ENCODE measurements at regions not wholly inside any gene's neighbourhood (a gene's known extent, or its start where the extent isn't known, plus 50 kb on each side); places are given as distances from the start of the nearest gene placed in this dataset.
"Not testable (repeated sequence)": the region's sequence is repeated elsewhere in the genome, so short reads cannot be mapped to it uniquely, and the experiment has no call there.

DNA sequence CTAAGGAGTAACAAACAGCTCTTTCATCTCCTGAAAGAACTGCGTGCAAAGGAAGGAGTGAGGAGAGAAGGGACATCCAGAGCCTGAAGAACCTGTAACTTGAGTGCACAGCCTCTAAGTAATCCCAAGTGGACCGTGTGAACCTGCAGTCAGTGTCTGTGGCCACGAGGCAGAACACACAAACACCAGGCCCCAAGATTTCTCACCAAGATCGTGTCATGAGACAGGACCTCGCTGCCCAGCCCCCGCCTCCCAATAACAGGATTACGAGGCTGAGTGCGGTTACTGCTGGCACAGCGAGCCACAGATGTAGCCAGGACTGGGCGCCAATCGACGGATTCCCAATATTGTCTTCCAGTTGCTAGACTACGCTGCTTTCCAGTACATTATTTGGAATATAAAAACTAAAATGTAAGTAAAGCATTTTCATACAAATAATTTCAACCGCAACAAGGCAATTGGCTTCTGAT, 101.3 kb upstream of the SLC25A33 start:
- H3K4me1 Mint-ChIP-seq, result no peaks in the 10 kb centered on the region
- H3K9me3 Mint-ChIP-seq, result no peaks in the 10 kb centered on the region
- H3K27me3 Mint-ChIP-seq, result no peaks in the 10 kb centered on the region
- no peaks in the 10 kb centered on the region for H3K36me3 Mint-ChIP-seq
- no peak overlapping the region for H3K4me3 Mint-ChIP-seq
- no peak overlapping the region for H3K27ac Mint-ChIP-seq

DNA sequence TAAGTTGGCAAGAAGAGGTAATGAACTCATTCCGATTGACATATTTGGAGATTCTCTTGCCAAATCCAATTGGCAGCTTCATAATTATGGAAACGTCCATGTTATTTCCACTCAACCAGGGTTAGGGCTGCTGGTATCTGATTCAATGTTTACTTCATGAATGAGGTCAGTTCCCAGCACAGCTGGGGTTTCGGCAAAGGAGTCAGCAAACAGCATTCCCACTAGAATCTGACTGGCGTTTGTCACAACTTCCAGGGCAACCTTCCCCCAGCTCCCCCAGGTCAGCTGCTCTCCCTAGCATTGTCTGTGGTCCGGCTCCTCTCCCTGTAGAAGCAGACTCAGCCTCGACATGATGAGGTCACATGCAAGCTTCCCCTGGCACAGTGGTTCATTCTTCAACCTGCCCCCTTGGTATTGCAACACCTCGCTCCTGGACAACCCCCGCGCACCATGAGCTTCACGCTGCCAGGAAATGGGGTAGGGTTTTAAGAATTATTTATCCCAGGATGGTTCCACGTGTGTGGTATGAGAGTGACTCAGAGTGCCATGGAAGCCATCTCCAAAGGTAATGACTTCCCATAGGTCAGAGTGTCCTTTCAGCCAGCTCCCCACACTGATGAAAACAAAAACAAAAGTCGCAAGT, 100.7 kb upstream of the SLC25A33 start:
- Mint-ChIP-seq H3K9me3 (no peaks in the 10 kb centered on the region), H3K4me1 (no peaks in the 10 kb centered on the region), H3K27me3 (no peaks in the 10 kb centered on the region), H3K36me3 (no peaks in the 10 kb centered on the region), H3K4me3 (no peak overlapping the region), H3K27ac (no peak overlapping the region)

DNA sequence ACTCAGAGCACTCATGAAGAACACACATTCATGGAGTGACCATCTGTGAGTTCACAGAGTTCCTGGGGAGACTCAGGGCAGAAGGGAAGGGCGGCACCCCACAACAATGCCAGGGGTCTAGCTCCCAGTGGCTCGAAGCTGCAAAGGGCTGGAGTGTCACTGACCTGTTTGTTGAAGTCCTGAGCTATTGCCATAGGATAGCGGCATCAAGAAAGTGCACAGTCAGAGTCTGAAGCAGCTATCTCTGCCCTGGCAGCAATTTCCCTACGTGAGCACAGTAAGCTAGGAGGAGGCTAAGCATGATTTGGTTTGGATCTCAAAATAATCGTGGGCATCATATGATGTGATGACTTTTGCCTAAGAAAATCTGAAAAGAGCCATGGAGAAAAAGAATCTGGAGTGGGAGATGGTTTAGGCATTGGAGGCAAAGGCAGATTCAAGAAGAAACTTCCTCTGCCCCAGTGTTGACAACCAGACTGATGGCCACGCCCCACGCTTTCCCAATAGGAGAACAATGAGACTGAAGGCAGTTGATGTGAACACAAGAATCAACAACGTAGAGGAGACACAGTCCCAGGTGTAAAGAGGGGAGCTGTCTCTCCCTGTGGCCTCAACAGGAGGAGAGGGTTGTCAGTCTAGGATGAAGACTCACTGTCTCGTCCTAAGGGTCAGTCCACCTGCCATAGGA, 100.0 kb upstream of the SLC25A33 start:
- H3K4me3 Mint-ChIP-seq, result no peak overlapping the region
- no peaks in the 10 kb centered on the region for H3K4me1 Mint-ChIP-seq
- H3K27ac Mint-ChIP-seq, result peak overlapping the region; percentile 48
- H3K36me3 Mint-ChIP-seq, result no peaks in the 10 kb centered on the region
- no peaks in the 10 kb centered on the region for H3K27me3 Mint-ChIP-seq
- no peaks in the 10 kb centered on the region for H3K9me3 Mint-ChIP-seq

GRCh38 chr1:9440261-9440660, 99.0 kb upstream of the SLC25A33 start:
- H3K27ac Mint-ChIP-seq, result no peak overlapping the region
- no peaks in the 10 kb centered on the region for H3K4me1 Mint-ChIP-seq
- H3K27me3 Mint-ChIP-seq, result no peaks in the 10 kb centered on the region
- no peaks in the 10 kb centered on the region for H3K9me3 Mint-ChIP-seq
- no peaks in the 10 kb centered on the region for H3K36me3 Mint-ChIP-seq
- no peak overlapping the region for H3K4me3 Mint-ChIP-seq

- H3K4me3 Mint-ChIP-seq, result no peak overlapping the region
- no peaks in the 10 kb centered on the region for H3K4me1 Mint-ChIP-seq
- no peaks in the 10 kb centered on the region for H3K36me3 Mint-ChIP-seq
- no peak overlapping the region for H3K27ac Mint-ChIP-seq
- no peaks in the 10 kb centered on the region for H3K9me3 Mint-ChIP-seq
- H3K27me3 Mint-ChIP-seq, result no peaks in the 10 kb centered on the region
These were observed 98.5 kb upstream of the SLC25A33 start for GRCh38 chr1:9440763-9441194.

GRCh38 chr1:9441451-9442133, 97.7 kb upstream of the SLC25A33 start:
- H3K27me3 Mint-ChIP-seq, result no peaks in the 10 kb centered on the region

DNA sequence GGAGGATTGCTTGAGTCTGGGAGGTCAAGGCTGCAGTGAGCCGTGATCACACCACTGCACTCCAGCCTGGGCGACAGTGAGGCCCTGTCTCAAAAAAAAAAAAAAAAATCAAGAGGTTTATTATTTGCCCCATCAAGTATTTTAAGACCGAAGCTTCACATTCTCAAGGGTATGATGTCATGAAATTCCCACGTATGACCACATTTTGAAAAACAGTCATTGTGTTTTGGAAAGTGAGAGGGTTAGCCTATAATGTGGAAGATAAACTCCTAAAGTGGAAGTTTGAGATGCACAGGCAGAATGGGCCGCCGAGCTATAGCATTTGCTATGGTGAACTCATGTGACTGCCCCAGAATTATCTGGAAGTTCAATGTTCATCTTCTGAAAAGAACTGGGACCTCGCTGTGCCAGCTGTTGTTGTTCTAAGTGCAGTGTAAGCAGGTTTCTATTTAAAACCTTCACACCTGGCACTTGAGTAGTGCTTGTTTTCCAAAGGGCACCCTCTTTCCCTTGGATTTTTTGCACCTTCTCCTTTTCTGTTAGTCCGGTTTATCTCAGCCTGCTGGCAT, 96.9 kb upstream of the SLC25A33 start:
- Mint-ChIP-seq H3K4me1 (no peaks in the 10 kb centered on the region), H3K27me3 (no peaks in the 10 kb centered on the region), H3K27ac (no peak overlapping the region), H3K9me3 (no peaks in the 10 kb centered on the region), H3K36me3 (no peaks in the 10 kb centered on the region), H3K4me3 (no peak overlapping the region)

More at GRCh38 chr1:9441451-9442133, 97.7 kb upstream of the SLC25A33 start:
- H3K4me1 Mint-ChIP-seq, result no peaks in the 10 kb centered on the region
- no peaks in the 10 kb centered on the region for H3K36me3 Mint-ChIP-seq
- H3K9me3 Mint-ChIP-seq, result no peaks in the 10 kb centered on the region
- H3K27ac Mint-ChIP-seq, result no peak overlapping the region
- H3K4me3 Mint-ChIP-seq, result no peak overlapping the region

GRCh38 chr1:9442986-9443385, 96.3 kb upstream of the SLC25A33 start:
- Mint-ChIP-seq H3K4me1 (no peaks in the 10 kb centered on the region), H3K4me3 (no peak overlapping the region), H3K9me3 (no peaks in the 10 kb centered on the region), H3K27ac (peak overlapping the region; percentile 4), H3K36me3 (no peaks in the 10 kb centered on the region), H3K27me3 (no peaks in the 10 kb centered on the region)

DNA sequence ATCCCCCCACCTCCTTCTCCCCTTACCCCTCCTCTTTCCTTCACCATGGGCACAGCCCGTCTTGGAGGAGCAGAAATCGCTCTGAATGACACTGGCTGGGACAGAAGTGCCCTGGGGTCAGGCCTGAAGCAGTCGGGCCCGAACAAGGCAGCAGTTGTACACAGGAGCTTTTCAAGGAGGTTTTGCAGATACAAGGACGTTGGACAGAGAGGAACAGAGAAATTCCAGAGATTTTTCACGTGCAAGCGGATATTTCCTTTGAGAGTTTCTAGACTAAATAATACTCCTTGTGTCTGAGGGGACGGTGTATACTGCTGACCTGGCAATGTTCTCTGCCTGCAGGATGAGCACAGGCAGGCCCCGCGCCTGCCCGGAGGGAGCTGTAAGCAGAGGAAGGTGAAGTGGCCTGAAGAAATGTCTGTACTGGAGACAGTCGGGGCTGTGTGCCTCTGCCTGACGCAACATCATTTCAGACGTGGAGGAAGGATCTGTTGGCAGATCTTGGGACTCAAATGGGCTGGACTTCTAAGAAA, 95.3 kb upstream of the SLC25A33 start:
- H3K27ac Mint-ChIP-seq, result no peak overlapping the region
- no peaks in the 10 kb centered on the region for H3K27me3 Mint-ChIP-seq
- no peaks in the 10 kb centered on the region for H3K36me3 Mint-ChIP-seq
- no peaks in the 10 kb centered on the region for H3K9me3 Mint-ChIP-seq
- no peaks in the 10 kb centered on the region for H3K4me1 Mint-ChIP-seq
- no peak overlapping the region for H3K4me3 Mint-ChIP-seq

GRCh38 chr1:9444532-9444931, 94.7 kb upstream of the SLC25A33 start:
- no peaks in the 10 kb centered on the region for H3K9me3 Mint-ChIP-seq
- no peak overlapping the region for H3K27ac Mint-ChIP-seq
- H3K4me1 Mint-ChIP-seq, result no peaks in the 10 kb centered on the region
- no peak overlapping the region for H3K4me3 Mint-ChIP-seq
- H3K36me3 Mint-ChIP-seq, result no peaks in the 10 kb centered on the region
- no peaks in the 10 kb centered on the region for H3K27me3 Mint-ChIP-seq

DNA sequence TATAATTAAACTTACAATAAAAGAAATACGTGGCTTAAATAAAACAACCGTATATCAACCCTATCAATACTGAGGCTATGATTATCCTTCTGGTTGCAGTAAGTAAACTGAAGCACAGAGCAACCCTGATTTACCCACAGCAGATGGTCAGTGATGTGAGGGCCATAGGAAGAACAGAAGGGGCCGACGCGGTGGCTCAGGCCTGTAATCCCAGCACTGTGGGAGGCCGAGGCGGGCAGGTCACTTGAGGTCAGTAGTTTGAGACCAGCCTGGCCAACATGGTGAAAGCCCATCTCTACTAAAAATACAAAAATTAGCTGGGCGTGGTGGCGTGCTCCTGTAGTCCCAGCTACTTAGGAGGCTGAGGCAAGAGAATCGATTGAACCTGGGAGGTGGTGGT, 94.2 kb upstream of the SLC25A33 start:
- H3K4me3 Mint-ChIP-seq, H3K27me3 Mint-ChIP-seq, H3K36me3 Mint-ChIP-seq, H3K27ac Mint-ChIP-seq, H3K9me3 Mint-ChIP-seq, H3K4me1 Mint-ChIP-seq: not testable (repeated sequence)

GRCh38 chr1:9447215-9447960, 91.9 kb upstream of the SLC25A33 start:
- H3K36me3 Mint-ChIP-seq, result no peaks in the 10 kb centered on the region
- no peaks in the 10 kb centered on the region for H3K27me3 Mint-ChIP-seq

GRCh38 chr1:9448132-9449109, 90.8 kb upstream of the SLC25A33 start:
- Mint-ChIP-seq H3K27ac (no peak overlapping the region), H3K4me1 (no peaks in the 10 kb centered on the region)

More at GRCh38 chr1:9447215-9447960, 91.9 kb upstream of the SLC25A33 start:
- Mint-ChIP-seq H3K27ac (no peak overlapping the region), H3K4me1 (no peaks in the 10 kb centered on the region), H3K4me3 (no peak overlapping the region), H3K9me3 (no peaks in the 10 kb centered on the region)

DNA sequence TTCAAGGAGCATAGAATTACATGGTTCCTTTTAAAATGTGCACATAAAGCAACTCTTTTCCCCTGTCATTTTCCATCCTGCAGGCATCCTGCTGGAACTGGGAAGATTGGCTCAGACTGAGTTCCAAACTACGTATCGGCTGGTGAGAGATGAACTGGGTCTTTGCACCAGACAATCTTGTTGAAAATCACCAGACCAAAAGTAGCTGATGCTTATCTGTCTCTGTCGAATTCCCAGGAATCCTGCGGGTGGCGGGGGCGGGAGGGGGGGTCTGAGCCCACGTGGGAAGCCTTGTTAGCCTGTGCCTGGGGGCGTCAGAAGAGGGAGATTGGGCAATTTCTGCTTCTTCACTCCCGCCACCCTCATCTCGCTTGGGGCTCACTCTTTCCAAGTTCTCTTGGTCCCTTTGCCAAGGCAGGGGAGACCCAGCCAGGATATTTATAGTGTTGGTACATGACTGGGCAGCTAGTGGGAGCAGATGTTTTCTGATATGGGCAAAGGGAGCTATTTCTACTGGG, 90.1 kb upstream of the SLC25A33 start:
- Mint-ChIP-seq H3K4me1 (no peaks in the 10 kb centered on the region), H3K27ac (no peak overlapping the region), H3K4me3 (no peak overlapping the region), H3K36me3 (no peaks in the 10 kb centered on the region), H3K27me3 (no peaks in the 10 kb centered on the region), H3K9me3 (no peaks in the 10 kb centered on the region)

More at GRCh38 chr1:9448132-9449109, 90.8 kb upstream of the SLC25A33 start:
- H3K27me3 Mint-ChIP-seq, result no peaks in the 10 kb centered on the region
- no peaks in the 10 kb centered on the region for H3K36me3 Mint-ChIP-seq
- no peaks in the 10 kb centered on the region for H3K9me3 Mint-ChIP-seq
- H3K4me3 Mint-ChIP-seq, result no peak overlapping the region
